Glutamatergic neuron (in vitro differentiated cells): ENCODE measurements at regions not wholly inside any gene's neighbourhood (a gene's known extent, or its start where the extent isn't known, plus 50 kb on each side); places are given as distances from the start of the nearest gene placed in this dataset.

Source experiments
- DNase-seq: peaks from one replicate; pipeline ENCODE4 v3.0.0; 2022
- H3K27ac Mint-ChIP-seq: one replicate; pipeline ENCODE4 v1.8.0; 2020; ENCODE audit warnings: mild to moderate bottlenecking, mixed read lengths, inconsistent platforms; ENCODE audit not compliant: unreplicated experiment
- H3K27me3 Mint-ChIP-seq: one replicate; pipeline ENCODE4 v1.8.0; 2020; ENCODE audit warnings: mild to moderate bottlenecking, moderate library complexity, mixed read lengths, inconsistent platforms; ENCODE audit not compliant: unreplicated experiment
- H3K36me3 Mint-ChIP-seq: one replicate; pipeline ENCODE4 v1.8.0; 2020; ENCODE audit warnings: mild to moderate bottlenecking, mixed read lengths, inconsistent platforms; ENCODE audit not compliant: unreplicated experiment
- H3K4me1 Mint-ChIP-seq: one replicate; pipeline ENCODE4 v1.8.0; 2020; ENCODE audit warnings: mild to moderate bottlenecking, low read depth, mixed read lengths, inconsistent platforms; ENCODE audit not compliant: unreplicated experiment
- H3K4me3 Mint-ChIP-seq: one replicate; pipeline ENCODE4 v1.8.0; 2020; ENCODE audit warnings: mild to moderate bottlenecking, mixed read lengths, inconsistent platforms; ENCODE audit not compliant: unreplicated experiment
- H3K9me3 Mint-ChIP-seq: one replicate; pipeline ENCODE4 v1.8.0; 2020; ENCODE audit warnings: mild to moderate bottlenecking, moderate library complexity, mixed read lengths, inconsistent platforms; ENCODE audit not compliant: unreplicated experiment
- CTCF ChIP-seq: fragments of 200-600 bp; sonication (generic); IDR thresholded peaks from one replicate; pipeline ENCODE4 v1.5.0; 2021; ENCODE audit not compliant: partially characterized antibody, unreplicated experiment

GRCh38 chr6:74755196-74755595, 450.7 kb downstream of the COL12A1 start:
- Mint-ChIP-seq H3K9me3 (no peaks in the 10 kb centered on the region), H3K27me3 (no peaks in the 10 kb centered on the region), H3K36me3 (no peaks in the 10 kb centered on the region), H3K4me1 (no peaks in the 10 kb centered on the region), H3K27ac (no peak overlapping the region), H3K4me3 (no peak overlapping the region)
- DNase-seq, result no peak
- TF ChIP-seq CTCF, result no peak

GRCh38 chr6:74753883-74754600, 451.8 kb downstream of the COL12A1 start:
- Mint-ChIP-seq H3K27me3 (no peaks in the 10 kb centered on the region), H3K36me3 (no peaks in the 10 kb centered on the region), H3K4me3 (no peak overlapping the region), H3K27ac (no peak overlapping the region), H3K4me1 (peaks cover 4% of the 10 kb centered on the region), H3K9me3 (no peaks in the 10 kb centered on the region)
- no peak for DNase-seq
- TF ChIP-seq CTCF, result no peak

GRCh38 chr6:74752303-74752702, 453.6 kb downstream of the COL12A1 start:
- Mint-ChIP-seq H3K27me3 (no peaks in the 10 kb centered on the region), H3K9me3 (no peaks in the 10 kb centered on the region), H3K4me3 (no peak overlapping the region), H3K36me3 (no peaks in the 10 kb centered on the region), H3K27ac (no peak overlapping the region), H3K4me1 (peaks cover 4% of the 10 kb centered on the region)
- no peak for TF ChIP-seq CTCF
- no peak for DNase-seq

- Mint-ChIP-seq H3K4me3 (no peak overlapping the region), H3K4me1 (peaks cover 4% of the 10 kb centered on the region), H3K27me3 (no peaks in the 10 kb centered on the region), H3K36me3 (no peaks in the 10 kb centered on the region), H3K27ac (no peak overlapping the region), H3K9me3 (no peaks in the 10 kb centered on the region)
- DNase-seq, result no peak
- no peak for TF ChIP-seq CTCF
These were observed 455.0 kb downstream of the COL12A1 start for GRCh38 chr6:74750826-74751225.

GRCh38 chr6:74749211-74750147, 456.4 kb downstream of the COL12A1 start:
- H3K4me3 Mint-ChIP-seq, result no peak overlapping the region
- H3K27me3 Mint-ChIP-seq, result no peaks in the 10 kb centered on the region
- no peaks in the 10 kb centered on the region for H3K9me3 Mint-ChIP-seq
- H3K36me3 Mint-ChIP-seq, result no peaks in the 10 kb centered on the region
- no peak overlapping the region for H3K27ac Mint-ChIP-seq
- no peak for TF ChIP-seq CTCF
- DNase-seq, result peak; percentile 48
- peaks cover 4% of the 10 kb centered on the region for H3K4me1 Mint-ChIP-seq
